EL (cell line): ENCODE measurements at regions not wholly inside any gene's neighbourhood (a gene's known extent, or its start where the extent isn't known, plus 50 kb on each side); places are given as distances from the start of the nearest gene placed in this dataset.

Experiments used
- DNase-seq: peaks from one replicate; pipeline ENCODE4 v3.0.0-alpha.2; 2016

- DNase-seq: no peak
Observed at GRCh38 chr13:86757236-86757978, 913.8 kb upstream of the SLITRK5 start.

- DNase-seq: no peak
Observed at GRCh38 chr13:86758116-86758515, 913.1 kb upstream of the SLITRK5 start.

- DNase-seq: no peak
Observed at GRCh38 chr13:86760620-86761019, 910.6 kb upstream of the SLITRK5 start.

- DNase-seq: no peak
Observed at GRCh38 chr13:86765462-86765861, 905.7 kb upstream of the SLITRK5 start.

GRCh38 chr13:86788616-86789015, 882.6 kb upstream of the SLITRK5 start:
- no peak for DNase-seq

GRCh38 chr13:86792153-86792651, 879.0 kb upstream of the SLITRK5 start:
- no peak for DNase-seq

- no peak for DNase-seq
Observed at GRCh38 chr13:86795858-86796257, 875.3 kb upstream of the SLITRK5 start.

GRCh38 chr13:86810361-86810760, 860.8 kb upstream of the SLITRK5 start:
- DNase-seq: no peak

GRCh38 chr13:86813198-86813597, 858.0 kb upstream of the SLITRK5 start:
- no peak for DNase-seq

GRCh38 chr13:86825410-86825809, 845.8 kb upstream of the SLITRK5 start:
- DNase-seq: no peak

GRCh38 chr13:86826232-86826631, 844.9 kb upstream of the SLITRK5 start:
- DNase-seq: no peak

- no peak for DNase-seq
Observed at GRCh38 chr13:86830046-86830445, 841.1 kb upstream of the SLITRK5 start.

- no peak for DNase-seq
Observed at GRCh38 chr13:86831084-86831483, 840.1 kb upstream of the SLITRK5 start.

GRCh38 chr13:86838411-86839120, 832.6 kb upstream of the SLITRK5 start:
- no peak for DNase-seq

- DNase-seq: no peak
Observed at GRCh38 chr13:86839221-86839620, 832.0 kb upstream of the SLITRK5 start.

- no peak for DNase-seq
Observed at GRCh38 chr13:86840250-86841191, 830.6 kb upstream of the SLITRK5 start.

GRCh38 chr13:86841264-86841663, 829.9 kb upstream of the SLITRK5 start:
- DNase-seq: no peak

GRCh38 chr13:86846501-86846900, 824.7 kb upstream of the SLITRK5 start:
- no peak for DNase-seq

- no peak for DNase-seq
Observed at GRCh38 chr13:86848716-86849115, 822.5 kb upstream of the SLITRK5 start.

- DNase-seq: no peak
Observed at GRCh38 chr13:86856991-86857390, 814.2 kb upstream of the SLITRK5 start.

- DNase-seq: no peak
Observed at GRCh38 chr13:86858216-86858615, 813.0 kb upstream of the SLITRK5 start.

- DNase-seq: no peak
Observed at GRCh38 chr13:86862137-86862536, 809.0 kb upstream of the SLITRK5 start.

GRCh38 chr13:86864376-86864775, 806.8 kb upstream of the SLITRK5 start:
- DNase-seq: no peak
